Tongue (tissue), 1 donor: ENCODE measurements at regions not wholly inside any gene's neighbourhood (a gene's known extent, or its start where the extent isn't known, plus 50 kb on each side); places are given as distances from the start of the nearest gene placed in this dataset.

Experiments used
- DNase-seq: peaks from one replicate; pipeline ENCODE4 v3.0.0-alpha.2; 2015

- DNase-seq = no peak
These were observed 65.7 kb downstream of the UNC5CL start for GRCh38 chr6:40973304-40973703.

- DNase-seq = no peak
These were observed 66.2 kb downstream of the UNC5CL start for GRCh38 chr6:40972814-40973213.

- DNase-seq = no peak
These were observed 66.8 kb downstream of the UNC5CL start for GRCh38 chr6:40972190-40972589.

GRCh38 chr6:40968620-40969164 is 70.3 kb downstream of the UNC5CL start:
- DNase-seq = no peak

- DNase-seq = no peak
These were observed 72.2 kb downstream of the UNC5CL start for GRCh38 chr6:40966860-40967259.

GRCh38 chr6:40965046-40965445 is 74.0 kb downstream of the UNC5CL start:
- no peak for DNase-seq

GRCh38 chr6:40963019-40963418 is 76.0 kb downstream of the UNC5CL start:
- no peak for DNase-seq

- no peak for DNase-seq
These were observed 76.8 kb downstream of the UNC5CL start for GRCh38 chr6:40962241-40962640.

GRCh38 chr6:40961831-40962230 is 77.2 kb downstream of the UNC5CL start:
- DNase-seq = no peak

GRCh38 chr6:40960742-40961430 is 78.1 kb downstream of the UNC5CL start:
- DNase-seq = no peak

GRCh38 chr6:40959781-40960327 is 79.2 kb downstream of the UNC5CL start:
- DNase-seq = no peak

GRCh38 chr6:40958738-40959137 is 80.3 kb downstream of the UNC5CL start:
- DNase-seq = no peak

- DNase-seq = no peak
These were observed 81.2 kb downstream of the UNC5CL start for GRCh38 chr6:40957616-40958492.

- DNase-seq = no peak
These were observed 82.1 kb downstream of the UNC5CL start for GRCh38 chr6:40956936-40957335.

GRCh38 chr6:40955178-40955545 is 83.9 kb downstream of the UNC5CL start:
- peak; percentile 58 for DNase-seq

GRCh38 chr6:40954446-40955177 is 84.4 kb downstream of the UNC5CL start:
- no peak for DNase-seq

GRCh38 chr6:40953486-40953885 is 85.5 kb downstream of the UNC5CL start:
- no peak for DNase-seq

- DNase-seq = no peak
These were observed 87.9 kb downstream of the UNC5CL start for GRCh38 chr6:40950986-40951698.

- no peak for DNase-seq
These were observed 90.5 kb downstream of the UNC5CL start for GRCh38 chr6:40948570-40948969.

- no peak for DNase-seq
These were observed 91.0 kb downstream of the UNC5CL start for GRCh38 chr6:40947876-40948526.

GRCh38 chr6:40946738-40947301 is 92.2 kb downstream of the UNC5CL start:
- DNase-seq = peak; percentile 43
